ENCODE measurements at regions not wholly inside any gene's neighbourhood (a gene's known extent, or its start where the extent isn't known, plus 50 kb on each side); places are given as distances from the start of the nearest gene placed in this dataset.
"Not testable (repeated sequence)": the region's sequence is repeated elsewhere in the genome, so short reads cannot be mapped to it uniquely, and the experiment has no call there.

DNA sequence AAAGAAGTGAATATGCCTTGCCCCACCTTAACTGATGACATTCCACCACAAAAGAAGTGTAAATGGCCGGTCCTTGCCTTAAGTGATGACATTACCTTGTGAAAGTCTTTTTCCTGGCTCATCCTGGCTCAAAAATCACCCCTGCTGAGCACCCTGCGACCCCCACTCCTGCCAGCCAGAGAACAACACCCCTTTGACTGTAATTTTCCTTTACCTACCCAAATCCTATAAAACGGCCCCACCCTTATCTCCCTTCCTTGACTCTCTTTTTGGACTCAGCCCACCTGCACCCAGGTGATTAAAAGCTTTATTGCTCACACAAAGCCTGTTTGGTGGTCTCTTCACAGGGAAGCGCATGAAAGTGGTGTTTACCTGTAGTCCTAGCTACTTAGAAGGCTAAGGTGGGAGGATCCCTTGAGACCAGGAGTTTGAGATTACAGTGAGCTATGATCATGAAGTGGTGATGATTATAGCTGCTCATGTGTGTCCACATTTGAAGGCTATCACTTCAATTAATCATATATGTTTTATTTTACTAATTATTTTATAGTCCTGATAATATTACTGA, 985.8 kb upstream of the POT1 start:
- TF ChIP-seq CTCF, POLR2A, POLR2AphosphoS5 (IDR thresholded peaks at IDR 0.05): not testable (repeated sequence)

Data from prostate gland (tissue), 2 donors.